Globus pallidus (tissue), 1 donor: ENCODE measurements at regions not wholly inside any gene's neighbourhood (a gene's known extent, or its start where the extent isn't known, plus 50 kb on each side); places are given as distances from the start of the nearest gene placed in this dataset.
"Not testable (repeated sequence)": the region's sequence is repeated elsewhere in the genome, so short reads cannot be mapped to it uniquely, and the experiment has no call there.

Experiments used
- DNase-seq: peaks from one replicate; pipeline ENCODE4 v3.0.0-alpha.2; 2015; ENCODE audit warnings: low spot score

GRCh38 chr12:107373238-107373809 is 280.0 kb upstream of the CRY1 start:
- no peak for DNase-seq

- DNase-seq: no peak
Measured at GRCh38 chr12:107374161-107374840, 281.0 kb upstream of the CRY1 start.

GRCh38 chr12:107375231-107375630 is 281.9 kb upstream of the CRY1 start:
- DNase-seq: no peak

GRCh38 chr12:107377596-107378385 is 284.4 kb upstream of the CRY1 start:
- no peak for DNase-seq

- DNase-seq: no peak
Measured at GRCh38 chr12:107378609-107379008, 285.3 kb upstream of the CRY1 start.

GRCh38 chr12:107379142-107379851 is 285.9 kb upstream of the CRY1 start:
- not testable (repeated sequence) for DNase-seq

- no peak for DNase-seq
Measured at GRCh38 chr12:107379852-107380567, 286.7 kb upstream of the CRY1 start.

GRCh38 chr12:107384645-107385044 is 291.3 kb upstream of the CRY1 start:
- DNase-seq: no peak

GRCh38 chr12:107385509-107385908 is 292.2 kb upstream of the CRY1 start:
- no peak for DNase-seq

GRCh38 chr12:107386569-107386968 is 293.2 kb upstream of the CRY1 start:
- no peak for DNase-seq

- DNase-seq: no peak
Measured at GRCh38 chr12:107388263-107388662, 294.9 kb upstream of the CRY1 start.

- no peak for DNase-seq
Measured at GRCh38 chr12:107390414-107390813, 295.2 kb upstream of the PWP1 start.

- DNase-seq: no peak
Measured at GRCh38 chr12:107393043-107393717, 292.4 kb upstream of the PWP1 start.

GRCh38 chr12:107394693-107395092 is 290.9 kb upstream of the PWP1 start:
- DNase-seq: no peak

GRCh38 chr12:107395817-107396216 is 289.8 kb upstream of the PWP1 start:
- no peak for DNase-seq

GRCh38 chr12:107396991-107397390 is 288.6 kb upstream of the PWP1 start:
- DNase-seq: no peak

- no peak for DNase-seq
Measured at GRCh38 chr12:107397890-107398500, 287.6 kb upstream of the PWP1 start.

- no peak for DNase-seq
Measured at GRCh38 chr12:107399046-107399445, 286.6 kb upstream of the PWP1 start.

GRCh38 chr12:107400686-107401447 is 284.7 kb upstream of the PWP1 start:
- peak; percentile 45 for DNase-seq
